K562 (cell line): ENCODE measurements at regions not wholly inside any gene's neighbourhood (a gene's known extent, or its start where the extent isn't known, plus 50 kb on each side); places are given as distances from the start of the nearest gene placed in this dataset.

ENCODE experiments used
- ATAC-seq: fragments of 200-7000 bp; cut with Tn5 transposase; 3 replicates; pipeline ENCODE4 v1.9.1; 2020; ENCODE audit warnings: moderate library complexity
- BruUV-seq: library from RNA; stranded (reverse); fragments of 400-500 nt; replicated peaks from 2 replicates; lab custom pipeline; 2021; lab: Mats Ljungman, UMichigan
- CTCF ChIA-PET: fragments of 300-600 bp; formaldehyde crosslinking; extraction: SDS; loops from one replicate; lab custom pipeline; 2021; ENCODE audit warnings: low intra/inter-chr PET ratio; lab: Yijun Ruan, JAX
- POLR2A ChIA-PET: fragments of 300-600, 350-650 bp; sonication (Branson Sonifier 250); formaldehyde crosslinking; extraction: SDS; loops from one replicate; lab custom pipeline; 2021; ENCODE audit warnings: antibody characterized with exemption, inconsistent platforms; lab: Yijun Ruan, JAX
- DNase-seq, 4 experiments: peaks; one replicate each; pipeline versions ENCODE4 v3.0.0 to v3.0.0-alpha.2; 2011 to 2018; ENCODE audit warnings: low spot score in 3 of 4, mixed read lengths in 3 of 4; ENCODE audit errors: extremely low read depth in 1 of 4
- FAIRE-seq: peaks from 2 replicates; lab custom pipeline; 2011; peaks lifted over from hg19 to GRCh38; lab: Jason Lieb, UNC
- H2AFZ ChIP-seq: 2 replicates; pipeline ENCODE4 v1.6.0; 2011; ENCODE audit warnings: low read depth, low read length, control low read depth, inconsistent platforms
- H3K27ac ChIP-seq: fragments of 200-600 bp; 3 replicates; pipeline ENCODE4 v1.8.0; 2011; ENCODE audit warnings: low read depth, mild to moderate bottlenecking, control low read depth, inconsistent platforms, low read length, moderate library complexity, mixed read lengths; ENCODE audit errors: extremely low read depth
- H3K27me3 ChIP-seq, 2 experiments: fragments of 300-600 bp in 1 of 2; 2 replicates in 1 of 2; 3 replicates in 1 of 2; pipeline versions ENCODE4 v1.6.0 to v1.8.0; 2011; ENCODE audit warnings: inconsistent platforms in 2 of 2, low read length in 2 of 2, mild to moderate bottlenecking in 1 of 2, mixed read lengths in 1 of 2, moderate library complexity in 1 of 2; ENCODE audit not compliant: control insufficient read depth in 2 of 2, insufficient read depth in 2 of 2
- H3K36me3 ChIP-seq: fragments of 300-600 bp; 3 replicates; pipeline ENCODE4 v1.8.0; 2011; ENCODE audit warnings: mild to moderate bottlenecking, low read length, inconsistent platforms; ENCODE audit not compliant: control insufficient read depth, insufficient read depth
- H3K4me1 ChIP-seq, 2 experiments: fragments of 200-600 bp in 1 of 2; replicated peaks in 1 of 2; 2 replicates in 1 of 2; 3 replicates in 1 of 2; pipeline versions ENCODE4 v1.5.1 to v1.8.0; 2011; ENCODE audit warnings: inconsistent platforms in 2 of 2, low read length in 2 of 2, mild to moderate bottlenecking in 1 of 2, mixed read lengths in 1 of 2, moderate library complexity in 1 of 2; ENCODE audit not compliant: control insufficient read depth in 2 of 2, insufficient read depth in 2 of 2
- H3K4me2 ChIP-seq: 2 replicates; pipeline ENCODE4 v1.6.1; 2011; ENCODE audit warnings: low read length, control low read depth, inconsistent platforms, mixed read lengths; ENCODE audit not compliant: insufficient read depth
- H3K4me3 ChIP-seq: fragments of 200-600 bp; sonication (generic), shearing (Covaris generic); 2 replicates; pipeline ENCODE4 v1.5.1; 2016; ENCODE audit warnings: control low read depth, inconsistent platforms
- H3K79me2 ChIP-seq: fragments of 200-600 bp; 3 replicates; pipeline ENCODE4 v1.8.0; 2011; ENCODE audit warnings: low read length, inconsistent platforms; ENCODE audit not compliant: control insufficient read depth, insufficient read depth
- H3K9ac ChIP-seq, 2 experiments: 2 replicates each; pipeline versions ENCODE4 v1.6.0 to v1.6.1; 2011; ENCODE audit warnings: low read depth in 2 of 2, low read length in 2 of 2, control low read depth in 1 of 2, inconsistent platforms in 1 of 2, mild to moderate bottlenecking in 1 of 2, mixed read lengths in 1 of 2; ENCODE audit not compliant: insufficient read depth in 1 of 2
- H3K9me1 ChIP-seq: one replicate; pipeline ENCODE4 v1.6.0; 2011; ENCODE audit warnings: inconsistent platforms, mild to moderate bottlenecking, low read length, moderate library complexity; ENCODE audit not compliant: control insufficient read depth, insufficient read depth
- H3K9me3 ChIP-seq: replicated peaks from 2 replicates; pipeline ENCODE4 v1.5.1; 2011; ENCODE audit warnings: low read depth, low read length, inconsistent platforms; ENCODE audit not compliant: control insufficient read depth, insufficient read depth
- H4K20me1 ChIP-seq: replicated peaks from 2 replicates; pipeline ENCODE4 v1.6.1; 2011; ENCODE audit warnings: low read length, inconsistent platforms, mixed read lengths; ENCODE audit not compliant: control insufficient read depth, insufficient read depth
- CREB3 ChIP-seq: fragments of 450-650 bp; conservative IDR thresholded peaks from 2 replicates; pipeline ENCODE4 v1.6.1; 2016; ENCODE audit warnings: missing genetic modification characterization, low read depth, mild to moderate bottlenecking, missing compliant biosample characterization, moderate library complexity
- E4F1 ChIP-seq: fragments of 250-450 bp; sonication (Bioruptor Pico); IDR thresholded peaks from 2 replicates; pipeline ENCODE4 v1.5.0; 2021; ENCODE audit warnings: mild to moderate bottlenecking, borderline replicate concordance
- ERF ChIP-seq: fragments of 450-650 bp; formaldehyde crosslinking; IDR thresholded peaks from 2 replicates; pipeline ENCODE4 v1.4.0; 2020; ENCODE audit warnings: mild to moderate bottlenecking, mixed read lengths
- NFE2L1 ChIP-seq: fragments of 450-650 bp; IDR thresholded peaks from 2 replicates; pipeline ENCODE4 v1.6.1; 2016; ENCODE audit warnings: missing genetic modification characterization, low read depth, mild to moderate bottlenecking, missing compliant biosample characterization, moderate library complexity, borderline replicate concordance
- NUFIP1 ChIP-seq: fragments of 450-650 bp; IDR thresholded peaks from 2 replicates; pipeline ENCODE4 v1.6.1; 2018; ENCODE audit not compliant: partially characterized antibody
- PML ChIP-seq: IDR thresholded peaks from 2 replicates; pipeline ENCODE4 v1.6.1; 2012; ENCODE audit warnings: low read length, inconsistent platforms
- RBM15 ChIP-seq: fragments of 200-400 bp; formaldehyde crosslinking; IDR thresholded peaks from 2 replicates; pipeline ENCODE4 v1.6.1; 2018; ENCODE audit warnings: mild to moderate bottlenecking, low read length, moderate library complexity; ENCODE audit not compliant: insufficient read depth
- RBM39 ChIP-seq: fragments of 200-400 bp; formaldehyde crosslinking; optimal IDR thresholded peaks from 2 replicates; pipeline ENCODE3; 2018; ENCODE audit warnings: low read depth, low read length
- XRCC4 ChIP-seq: IDR thresholded peaks from one replicate; pipeline ENCODE4 v1.6.1; 2011; ENCODE audit not compliant: insufficient read depth, insufficient read length; ENCODE audit errors: extremely low read depth
- ZC3H8 ChIP-seq: fragments of 450-650 bp; IDR thresholded peaks from 2 replicates; pipeline ENCODE4 v1.6.1; 2017
- ZNF282 ChIP-seq: sonication (generic); formaldehyde crosslinking; IDR thresholded peaks from 2 replicates; pipeline ENCODE4 v1.8.1; 2023; ENCODE audit warnings: missing genetic modification reagents
- ZNF407 ChIP-seq: fragments of 450-650 bp; IDR thresholded peaks from 2 replicates; pipeline ENCODE4 v1.6.1; 2016; ENCODE audit warnings: low read depth
- ZNF507 ChIP-seq: conservative IDR thresholded peaks from 2 replicates; pipeline ENCODE4 v1.6.1; 2017; ENCODE audit warnings: missing genetic modification characterization, missing compliant biosample characterization
- WGBS: fragments of 100-300 bp; shearing (Covaris generic); methylation state at CpG from one replicate; pipeline ENCODE4 v1.1.6; 2016; ENCODE audit warnings: low coverage, mixed read lengths; ENCODE audit not compliant: insufficient coverage; ENCODE audit errors: missing lambda C conversion rate; 5-methylcytosine and 5-hydroxymethylcytosine counted together
- in situ Hi-C: fragments of 300-500 bp; cut with MboI; formaldehyde crosslinking; loops from 4 replicates; pipeline ENCODE4 v1.15.0; 2018; ENCODE audit warnings: inconsistent platforms, mixed read lengths
- intact Hi-C: fragments of 100-400 bp; cut with micrococcal nuclease; formaldehyde crosslinking; loops from 2 replicates; pipeline ENCODE4 v1.14.2; 2022

- intact Hi-C loops = no loop called here
- Histone ChIP-seq H3K27me3 (no peaks in the 10 kb centered on the region), H3K4me1 (no peaks in the 10 kb centered on the region), H3K9me1 (no peaks in the 10 kb centered on the region), H3K9me3 (no peaks in the 10 kb centered on the region), H3K27ac (no peak overlapping the region), H4K20me1 (no peaks in the 10 kb centered on the region), H3K4me2 (no peak overlapping the region), H3K9ac (no peak overlapping the region), H3K36me3 (no peaks in the 10 kb centered on the region), H3K4me3 (no peak overlapping the region), H3K79me2 (no peaks in the 10 kb centered on the region), H2AFZ (no peak overlapping the region)
- ATAC-seq (no peak), FAIRE-seq (no peak), DNase-seq (no peak)
- ChIA-PET CTCF (no interaction called here), POLR2A (no interaction called here)
- in situ Hi-C loops = no loop called here
- BruUV-seq = no TSS peak
- 0% methylated on average over 1 of the region's 1 CpG for WGBS
- TF ChIP-seq RBM39 (no peak), ZC3H8 (no peak), E4F1 (CRISPR knock-in tag) (no peak), ERF (CRISPR knock-in tag) (no peak), CREB3 (tag) (no peak), ZNF407 (no peak), NUFIP1 (no peak), PML (no peak), XRCC4 (no peak), ZNF507 (no peak), RBM15 (no peak), NFE2L1 (tag) (no peak), ZNF282 (CRISPR knock-in tag) (no peak)
These were observed 179.2 kb downstream of the DUSP6 start for GRCh38 chr12:89173096-89173495.
